Lower leg skin (tissue), 4 donors: ENCODE measurements at regions not wholly inside any gene's neighbourhood (a gene's known extent, or its start where the extent isn't known, plus 50 kb on each side); places are given as distances from the start of the nearest gene placed in this dataset.

Source experiments
- DNase-seq, 2 donors: peaks; one replicate each; pipeline ENCODE4 v3.0.0-alpha.2; 2019; ENCODE audit warnings: low spot score in 2 of 2
- H3K4me3 ChIP-seq: fragments of 200-600 bp; sonication (generic); 2 replicates; pipeline ENCODE4 v1.5.1; 2017; ENCODE audit warnings: mild to moderate bottlenecking, low read depth; ENCODE audit not compliant: poor library complexity, severe bottlenecking
- CTCF ChIP-seq, 3 donors: fragments of 450-650 bp; IDR thresholded peaks; one replicate each; pipeline ENCODE4 v1.5.1; 2016; ENCODE audit warnings: antibody characterized with exemption in 3 of 3, mild to moderate bottlenecking in 3 of 3, moderate library complexity in 2 of 3
- POLR2A ChIP-seq, 2 donors: fragments of 450-650 bp; IDR thresholded peaks; one replicate each; pipeline ENCODE4 v1.6.1; 2016 to 2017; ENCODE audit warnings: antibody characterized with exemption in 2 of 2, mild to moderate bottlenecking in 1 of 2, moderate library complexity in 1 of 2
- WGBS, 2 donors: methylation state at CpG; one replicate each; pipeline ENCODE4 v1.1.5; 2018; 5-methylcytosine and 5-hydroxymethylcytosine counted together
- intact Hi-C: fragments of 100-400 bp; cut with DNase I; formaldehyde crosslinking; loops from one replicate; pipeline ENCODE4 v1.15.0; 2023; ENCODE audit warnings: low total_unique reads

- TF ChIP-seq POLR2A (IDR thresholded peaks at IDR 0.05) (no peak), CTCF (IDR thresholded peaks at IDR 0.05) (no peak)
- intact Hi-C loops: no loop called here
- WGBS, 2 donors: 79 to 86% methylated on average over 7 of the region's 7 CpGs
- H3K4me3 ChIP-seq: no peak overlapping the region
- DNase-seq: peak in 1 of 2 donors; percentile 20
Observed at GRCh38 chr9:134971196-134971595, 53.5 kb upstream of the FCN1 start.

- TF ChIP-seq CTCF (IDR thresholded peaks at IDR 0.05): no peak
- no peak for TF ChIP-seq POLR2A (IDR thresholded peaks at IDR 0.05)
- peak in 1 of 2 donors; percentile 53 for DNase-seq
- WGBS, 2 donors: 83 to 87% methylated on average over 4 of the region's 4 CpGs
- intact Hi-C loops: no loop called here
- H3K4me3 ChIP-seq: no peak overlapping the region
Observed at GRCh38 chr9:134971696-134972095, 54.0 kb upstream of the FCN1 start.

DNA sequence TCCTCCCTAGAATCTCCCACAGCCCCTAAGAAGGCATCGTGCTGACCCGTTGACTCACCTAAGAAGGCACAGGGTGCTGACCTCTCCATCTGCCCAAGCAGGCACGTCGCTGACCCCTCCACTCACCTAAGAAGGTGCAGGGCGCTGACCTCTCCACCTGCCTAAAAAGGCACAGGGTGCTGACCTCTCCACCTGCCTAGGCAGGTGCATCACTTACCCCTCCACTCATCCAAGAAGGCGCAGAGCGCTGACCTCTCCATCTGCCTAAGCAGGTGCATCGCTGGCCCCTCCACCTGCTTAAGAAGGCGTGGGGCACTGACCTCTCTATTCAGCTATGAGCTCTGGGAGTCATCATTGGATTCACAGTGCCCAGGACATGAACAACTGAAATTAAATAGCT is 54.4 kb upstream of the FCN1 start:
- TF ChIP-seq CTCF (IDR thresholded peaks at IDR 0.05) (no peak), POLR2A (IDR thresholded peaks at IDR 0.05) (no peak)
- peak in 1 of 2 donors; percentile 48 for DNase-seq
- intact Hi-C loops: no loop called here
- WGBS, 2 donors: 83 to 91% methylated on average over 7 to 9 of the region's 9 CpGs
- no peak overlapping the region for H3K4me3 ChIP-seq

GRCh38 chr9:134975253-134975652 is 57.5 kb upstream of the FCN1 start:
- 94 to 95% methylated on average over 1 of the region's 1 CpG for WGBS, 2 donors
- DNase-seq: no peak
- TF ChIP-seq POLR2A (IDR thresholded peaks at IDR 0.05): no peak
- no peak for TF ChIP-seq CTCF (IDR thresholded peaks at IDR 0.05)
- H3K4me3 ChIP-seq: no peak overlapping the region
- intact Hi-C loops: no loop called here

- 54 to 64% methylated on average over 1 of the region's 1 CpG for WGBS, 2 donors
- no peak for DNase-seq
- no peak overlapping the region for H3K4me3 ChIP-seq
- intact Hi-C loops: no loop called here
- no peak for TF ChIP-seq CTCF (IDR thresholded peaks at IDR 0.05)
- no peak for TF ChIP-seq POLR2A (IDR thresholded peaks at IDR 0.05)
Observed at GRCh38 chr9:134976403-134976802, 58.7 kb upstream of the FCN1 start.

GRCh38 chr9:134978272-134978671 is 60.6 kb upstream of the FCN1 start:
- TF ChIP-seq CTCF (IDR thresholded peaks at IDR 0.05) (no peak), POLR2A (IDR thresholded peaks at IDR 0.05) (no peak)
- H3K4me3 ChIP-seq: no peak overlapping the region
- no peak for DNase-seq
- intact Hi-C loops: no loop called here
- 82 to 83% methylated on average over 8 of the region's 8 CpGs for WGBS, 2 donors
